ENCODE measurements at regions not wholly inside any gene's neighbourhood (a gene's known extent, or its start where the extent isn't known, plus 50 kb on each side); places are given as distances from the start of the nearest gene placed in this dataset.

DNA sequence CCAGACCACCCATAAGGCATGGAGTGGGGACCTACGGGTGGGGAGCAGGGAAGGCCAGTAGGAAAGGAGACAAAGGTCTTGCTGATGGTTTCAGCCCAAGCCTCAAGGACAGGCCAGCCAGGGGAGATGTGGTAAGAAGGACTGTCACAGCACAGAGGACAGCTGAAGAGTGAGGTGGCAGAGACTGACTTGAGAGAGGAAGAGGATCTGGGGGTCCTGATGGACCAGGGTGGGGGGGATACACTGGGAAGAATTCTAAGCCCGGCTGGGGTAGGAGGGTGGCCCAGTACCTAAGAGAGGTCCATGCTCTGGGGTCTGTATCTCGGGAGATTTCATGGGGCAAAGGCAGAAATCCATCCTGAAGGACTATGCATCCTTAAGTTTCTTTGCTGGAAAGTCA lies 66.1 kb upstream of the THY1 start:
- DNase-seq, result no peak

DNA sequence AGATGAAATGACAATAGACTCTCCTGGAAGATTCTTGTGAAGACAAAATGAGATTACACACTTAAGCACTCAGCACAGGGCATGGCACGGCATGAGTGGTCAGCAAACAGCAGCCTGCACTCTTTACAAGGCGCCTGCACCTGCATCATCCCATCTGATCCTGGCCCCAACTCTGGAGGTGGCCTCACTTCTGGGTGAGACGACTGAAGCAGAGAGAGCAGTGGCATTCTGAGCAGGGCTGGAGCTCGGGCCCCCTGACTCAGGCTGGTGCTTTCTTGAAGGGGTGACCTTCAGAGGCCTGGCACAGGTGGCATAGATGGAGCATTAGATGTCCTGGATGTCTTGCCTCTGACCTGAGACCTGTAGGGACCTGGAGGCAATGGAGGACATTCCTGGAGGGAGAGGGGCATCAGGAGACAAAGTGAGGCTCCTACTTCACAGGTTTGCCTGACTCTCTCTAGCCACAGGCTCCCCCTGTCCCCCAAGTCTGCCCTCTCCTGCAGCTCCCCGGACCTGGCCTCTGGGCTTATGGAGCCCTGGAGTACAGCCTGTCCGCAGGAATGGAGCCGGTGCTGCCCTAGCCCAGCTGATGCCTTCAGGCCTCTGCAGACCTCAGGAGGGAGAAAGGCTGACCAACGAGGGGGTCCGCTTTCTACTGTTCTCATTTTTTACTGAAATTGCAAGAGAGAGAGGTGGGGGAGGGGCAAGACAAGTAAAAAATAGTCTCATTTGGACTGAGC lies 65.5 kb upstream of the THY1 start:
- no peak for DNase-seq

GRCh38 chr11:119486691-119487259 lies 63.8 kb upstream of the THY1 start:
- no peak for DNase-seq

DNA sequence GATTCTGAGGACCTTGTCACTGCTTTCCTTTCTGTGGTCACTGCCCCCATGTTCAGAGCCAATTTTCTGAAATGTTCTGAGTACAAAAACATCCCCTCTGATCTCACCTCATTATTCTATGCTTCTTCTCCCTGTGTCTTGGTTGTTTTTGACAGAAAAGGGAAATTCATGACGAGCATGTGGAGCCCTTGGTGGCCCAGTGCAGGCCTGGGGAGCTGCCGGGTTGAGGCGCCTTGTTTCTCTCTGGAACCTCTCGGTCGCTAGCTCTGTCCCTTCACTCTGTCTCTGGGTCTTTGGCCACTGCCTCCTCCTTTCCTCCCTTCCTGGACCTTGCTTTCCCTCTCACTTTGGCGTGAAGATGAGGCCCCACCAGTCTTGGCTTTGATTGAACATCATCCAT lies 63.0 kb upstream of the THY1 start:
- DNase-seq, result no peak

- DNase-seq, result no peak
Observed at GRCh38 chr11:119484741-119485605, 62.0 kb upstream of the THY1 start.

DNA sequence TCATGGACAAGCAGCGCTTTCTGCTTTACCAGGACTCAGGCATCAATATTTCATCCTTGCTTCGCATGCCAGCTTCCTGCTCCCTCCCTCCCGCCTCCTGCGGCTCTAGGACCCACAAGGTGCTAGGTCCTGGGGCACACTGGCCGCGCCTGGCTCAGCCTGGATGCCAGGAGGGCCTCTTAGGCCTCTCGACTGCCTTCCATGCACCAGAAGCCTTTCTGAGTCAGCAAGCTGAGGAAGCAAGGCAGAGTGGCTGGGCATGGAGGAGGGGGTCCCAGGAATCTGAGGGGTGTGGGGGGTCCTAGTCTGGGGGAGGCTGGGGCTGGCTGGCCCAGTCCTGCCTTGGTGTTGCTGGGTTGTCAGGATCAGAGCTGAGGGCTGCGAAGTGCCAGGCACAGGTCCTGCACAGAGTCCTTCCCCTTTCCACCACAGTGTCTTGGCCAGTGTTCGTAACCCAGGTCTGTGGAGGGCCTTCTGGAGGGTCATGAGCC lies 61.0 kb upstream of the THY1 start:
- no peak for DNase-seq

- DNase-seq, result no peak
Observed at GRCh38 chr11:119483341-119483880, 60.4 kb upstream of the THY1 start.

DNA sequence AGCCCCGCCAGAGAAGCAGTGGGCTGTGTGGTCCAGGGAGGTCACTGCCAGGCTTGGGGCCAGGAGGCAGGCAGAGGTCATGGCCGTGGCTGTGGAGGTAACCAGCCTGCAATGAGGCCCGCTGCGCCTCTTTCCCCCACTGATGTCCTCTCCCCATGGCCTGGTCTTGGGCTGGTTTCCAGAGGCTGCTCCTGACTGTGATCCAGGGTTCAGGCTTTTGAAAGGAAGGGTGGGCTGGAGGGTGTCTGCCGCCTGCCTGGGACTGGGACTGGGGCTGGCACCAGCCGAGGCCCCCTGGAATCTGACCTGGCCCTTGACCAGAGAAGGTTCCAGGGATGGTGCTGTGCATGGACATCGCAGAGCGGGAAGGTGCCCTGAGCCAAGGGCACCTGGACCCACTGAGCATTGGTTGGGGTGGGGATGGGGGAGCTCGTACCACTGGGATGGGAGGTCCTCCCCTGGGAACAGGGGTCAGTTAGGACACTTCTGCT lies 59.6 kb upstream of the THY1 start:
- DNase-seq, result no peak

- no peak for DNase-seq
Observed at GRCh38 chr11:119481667-119482400, 58.9 kb upstream of the THY1 start.

DNA sequence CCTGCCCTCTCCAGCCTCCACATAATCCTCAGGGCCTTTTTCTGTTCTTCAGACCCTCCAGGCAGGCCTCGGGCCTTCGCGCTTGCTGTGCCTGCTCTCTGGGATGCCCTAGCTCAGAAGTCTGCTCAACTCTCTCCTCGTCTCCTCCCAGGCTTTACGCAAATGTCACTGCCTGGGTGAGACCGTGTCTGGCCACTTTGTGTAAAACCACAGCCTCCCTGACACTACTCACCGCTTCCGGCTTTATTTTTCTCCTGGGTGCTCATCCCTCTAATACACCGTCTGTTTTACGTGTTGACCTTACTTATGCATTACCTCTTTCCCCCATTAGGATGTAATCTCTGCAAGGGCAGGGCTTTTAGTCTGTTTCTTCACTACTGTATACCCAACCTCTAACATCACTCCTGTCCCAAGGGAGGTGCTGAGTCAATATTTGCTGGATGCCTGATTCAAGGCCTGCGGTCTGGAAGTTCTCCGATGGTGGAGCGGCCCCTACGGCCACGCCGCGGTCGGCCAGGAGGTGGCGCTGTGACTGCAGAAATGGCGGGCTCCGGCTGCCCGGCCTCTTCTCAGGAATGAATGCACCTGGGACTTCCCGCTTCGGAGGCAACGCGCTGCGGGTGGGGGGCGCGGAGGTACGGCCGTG lies 58.2 kb upstream of the THY1 start:
- peak; percentile 57 for DNase-seq

- DNase-seq, result no peak
Observed at GRCh38 chr11:119480380-119481020, 57.5 kb upstream of the THY1 start.

DNA sequence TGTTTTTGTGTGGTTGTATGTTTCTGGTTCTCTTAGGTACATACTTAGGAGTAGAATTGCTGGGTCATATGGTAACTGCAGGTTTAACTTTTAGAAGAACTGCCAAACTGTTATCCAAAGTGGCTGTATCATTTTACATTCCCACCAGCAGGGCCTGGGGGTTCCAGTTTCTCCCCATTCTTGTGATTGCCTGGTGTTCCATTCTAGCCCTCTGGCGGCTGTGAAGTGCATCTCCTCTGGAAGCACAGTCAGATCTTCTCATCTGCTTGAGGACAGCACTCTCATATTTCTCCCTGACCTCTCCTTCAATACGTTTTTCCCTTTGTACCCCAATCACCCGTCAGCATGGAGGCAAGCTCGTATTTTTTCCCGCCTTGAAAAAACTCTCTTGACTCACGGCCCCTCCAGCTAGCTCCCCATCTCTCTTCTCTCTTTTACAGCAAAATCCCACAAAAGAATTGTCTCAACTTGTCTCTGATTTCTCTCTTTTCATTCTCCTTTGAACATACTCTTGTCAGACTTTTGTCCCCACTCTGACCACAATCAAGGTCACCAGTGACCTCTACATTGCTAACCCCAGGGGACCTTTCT lies 56.8 kb upstream of the THY1 start:
- no peak for DNase-seq

GRCh38 chr11:119478711-119479285 lies 55.8 kb upstream of the THY1 start:
- no peak for DNase-seq

GRCh38 chr11:119476666-119477331 lies 53.8 kb upstream of the THY1 start:
- no peak for DNase-seq

GRCh38 chr11:119476038-119476437 lies 53.1 kb upstream of the THY1 start:
- no peak for DNase-seq

GRCh38 chr11:119474682-119475596 lies 52.0 kb upstream of the THY1 start:
- peak; percentile 25 for DNase-seq

DNA sequence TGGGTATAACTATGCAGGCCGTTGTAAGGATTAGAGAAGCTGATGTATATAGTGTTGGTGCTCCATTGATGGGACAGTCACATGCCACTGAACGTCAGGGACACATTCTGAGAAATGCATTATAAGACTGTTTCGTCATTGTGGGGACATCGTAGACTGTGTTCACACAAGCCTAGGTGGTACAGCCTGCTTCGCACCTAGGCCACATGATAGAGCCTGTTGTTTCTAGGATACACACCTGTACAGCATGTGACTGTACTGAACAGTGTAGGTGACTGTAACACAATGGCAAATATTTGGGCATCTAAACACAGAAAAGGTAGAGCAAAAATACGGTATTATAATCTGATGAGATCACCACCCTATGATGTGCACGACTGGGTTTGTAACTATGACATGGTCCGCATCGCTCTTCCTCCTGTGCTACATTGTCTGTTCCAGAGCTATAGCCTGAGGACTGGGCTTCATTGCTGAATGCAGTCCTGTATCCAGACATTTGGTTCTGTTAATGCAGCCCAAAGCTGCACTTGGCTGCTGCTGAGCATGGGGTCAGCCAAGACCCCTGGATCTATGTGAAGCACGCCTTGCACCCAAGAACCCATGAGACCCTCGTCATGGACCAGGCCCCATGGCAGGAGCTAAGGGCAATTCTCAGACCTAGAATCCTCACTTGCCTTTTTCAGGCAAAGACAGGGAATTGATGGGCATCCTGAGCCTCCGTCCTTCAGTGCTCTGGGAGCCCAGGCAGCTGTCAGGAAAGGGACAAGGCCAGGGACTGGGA lies 51.1 kb upstream of the THY1 start:
- no peak for DNase-seq

DNA sequence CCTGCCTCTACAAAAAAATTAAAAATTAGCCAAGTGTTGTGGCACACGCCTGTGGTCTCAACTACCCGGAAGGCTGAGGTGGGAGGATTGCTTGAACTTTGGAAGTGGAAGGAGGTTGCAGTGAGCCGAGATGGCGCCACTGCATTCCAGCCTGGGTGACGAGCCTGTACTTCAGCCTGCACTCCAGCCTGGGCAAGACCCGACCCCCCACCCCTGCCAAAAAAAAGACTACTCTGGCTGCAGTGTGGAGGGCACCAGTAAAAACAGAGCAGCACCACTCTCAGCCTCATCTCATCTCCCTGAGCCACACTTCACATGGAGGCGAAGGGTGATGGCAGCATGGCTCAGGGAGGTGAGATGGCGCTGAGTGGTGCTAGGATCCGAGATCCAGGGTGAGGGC lies 50.3 kb upstream of the THY1 start:
- DNase-seq, result no peak
